Activated T-cell treated with anti-CD3 and anti-CD28 coated beads, Interleukin-2, amount 50 U/mL, for 72 hours (primary cell): ENCODE measurements at regions not wholly inside any gene's neighbourhood (a gene's known extent, or its start where the extent isn't known, plus 50 kb on each side); places are given as distances from the start of the nearest gene placed in this dataset.
"Not testable (repeated sequence)": the region's sequence is repeated elsewhere in the genome, so short reads cannot be mapped to it uniquely, and the experiment has no call there.

Source experiments
- ATAC-seq, 2 donors: fragments of 150-1000 bp; cut with Tn5 transposase; replicated peaks in 1 of 2; 2 replicates each; pipeline ENCODE4 v1.10.0; 2021; ENCODE audit warnings: moderate library complexity in 2 of 2, mild to moderate bottlenecking in 1 of 2
- DNase-seq, 2 donors: peaks; one replicate each; pipeline ENCODE4 v3.0.0; 2021 to 2022; ENCODE audit warnings: mixed read lengths in 1 of 2
- H3K27ac Mint-ChIP-seq: one replicate; pipeline ENCODE4 v1.8.0; 2022; ENCODE audit warnings: mild to moderate bottlenecking, moderate library complexity, mixed read lengths
- H3K27me3 Mint-ChIP-seq: one replicate; pipeline ENCODE4 v1.8.0; 2022; ENCODE audit warnings: low read depth, mixed read lengths
- H3K36me3 Mint-ChIP-seq, 2 donors: one replicate each; pipeline ENCODE4 v1.8.0; 2022; ENCODE audit warnings: mixed read lengths in 2 of 2, mild to moderate bottlenecking in 1 of 2; ENCODE audit not compliant: insufficient read depth in 2 of 2
- H3K4me1 Mint-ChIP-seq: one replicate; pipeline ENCODE4 v1.8.0; 2022; ENCODE audit warnings: low read depth, mixed read lengths
- H3K4me3 Mint-ChIP-seq, 2 donors: one replicate each; pipeline ENCODE4 v1.8.0; 2022; ENCODE audit warnings: mild to moderate bottlenecking in 2 of 2, mixed read lengths in 2 of 2, moderate library complexity in 2 of 2
- H3K9me3 Mint-ChIP-seq, 2 donors: one replicate each; pipeline ENCODE4 v1.8.0; 2022; ENCODE audit warnings: mixed read lengths in 2 of 2

DNA sequence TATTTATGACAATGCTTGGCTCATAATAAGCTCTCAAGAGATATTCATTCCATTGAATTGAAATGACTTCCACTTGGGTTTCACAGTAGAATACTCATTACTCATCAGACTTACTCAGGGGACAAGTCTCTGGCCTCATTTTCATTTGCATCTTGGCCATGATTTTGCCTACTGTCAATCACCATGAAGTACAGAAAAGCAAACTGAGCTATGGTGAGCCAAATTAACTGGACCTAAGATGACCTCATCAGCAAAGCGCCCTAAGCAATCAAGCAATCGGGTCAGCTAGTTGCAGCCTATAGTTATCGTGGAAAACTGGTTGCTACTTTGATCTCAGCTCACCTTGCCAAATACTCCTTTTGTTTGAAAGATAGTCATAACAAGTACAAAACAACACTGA is 494.7 kb upstream of the SLC35B3 start:
- H3K27ac Mint-ChIP-seq = no peak overlapping the region
- DNase-seq (no peak), ATAC-seq (no peak)
- no peaks in the 10 kb centered on the region for H3K36me3 Mint-ChIP-seq
- H3K9me3 Mint-ChIP-seq = no peaks in the 10 kb centered on the region
- H3K4me1 Mint-ChIP-seq = no peaks in the 10 kb centered on the region
- no peak overlapping the region for H3K4me3 Mint-ChIP-seq
- H3K27me3 Mint-ChIP-seq = no peaks in the 10 kb centered on the region

DNA sequence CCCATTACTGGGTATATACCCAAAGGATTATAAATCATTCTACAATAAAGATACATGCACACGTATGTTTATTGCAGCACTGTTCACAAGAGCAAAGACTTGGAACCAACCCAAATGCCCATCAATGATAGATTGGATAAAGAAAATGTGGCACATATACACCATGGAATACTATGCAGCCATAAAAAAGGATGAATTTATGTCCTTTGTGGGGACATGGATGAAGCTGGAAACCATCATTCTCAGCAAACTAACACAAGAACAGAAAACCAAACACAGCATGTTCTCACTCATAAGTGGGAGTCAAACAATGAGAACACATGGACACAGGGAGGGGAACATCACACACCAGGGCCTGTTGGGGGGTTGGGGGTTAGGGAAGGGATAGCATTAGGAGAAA is 484.9 kb upstream of the SLC35B3 start:
- H3K27me3 Mint-ChIP-seq, H3K27ac Mint-ChIP-seq, DNase-seq: not testable (repeated sequence)

DNA sequence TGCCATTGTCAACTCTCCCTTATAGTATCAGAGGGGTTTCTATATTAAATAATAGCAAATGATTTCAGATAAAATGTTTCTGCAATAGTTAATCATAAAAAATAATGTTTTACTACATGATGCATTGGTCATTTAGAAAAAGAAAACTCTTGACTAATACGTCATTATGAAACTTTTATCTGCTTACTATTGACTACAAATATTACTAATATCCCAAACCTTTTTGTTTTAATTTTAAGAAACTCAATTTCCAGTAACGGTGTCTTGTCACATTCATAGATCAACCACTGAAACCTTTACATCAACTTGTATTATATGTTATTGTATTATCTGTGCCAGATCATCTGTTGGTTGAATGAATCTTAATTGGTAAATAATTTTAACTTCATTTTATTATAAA is 482.9 kb upstream of the SLC35B3 start:
- H3K4me3 Mint-ChIP-seq = no peak overlapping the region
- no peak overlapping the region for H3K27ac Mint-ChIP-seq
- ATAC-seq (no peak), DNase-seq (no peak)
- no peaks in the 10 kb centered on the region for H3K4me1 Mint-ChIP-seq
- no peaks in the 10 kb centered on the region for H3K27me3 Mint-ChIP-seq
- peaks cover 2% of the 10 kb centered on the region in 2 donors for H3K9me3 Mint-ChIP-seq
- peaks cover 0 to 2% of the 10 kb centered on the region in 2 donors for H3K36me3 Mint-ChIP-seq

More for the DNA sequence above, 484.9 kb upstream of the SLC35B3 start:
- ATAC-seq, H3K4me1 Mint-ChIP-seq, H3K9me3 Mint-ChIP-seq, H3K36me3 Mint-ChIP-seq, H3K4me3 Mint-ChIP-seq: not testable (repeated sequence)

DNA sequence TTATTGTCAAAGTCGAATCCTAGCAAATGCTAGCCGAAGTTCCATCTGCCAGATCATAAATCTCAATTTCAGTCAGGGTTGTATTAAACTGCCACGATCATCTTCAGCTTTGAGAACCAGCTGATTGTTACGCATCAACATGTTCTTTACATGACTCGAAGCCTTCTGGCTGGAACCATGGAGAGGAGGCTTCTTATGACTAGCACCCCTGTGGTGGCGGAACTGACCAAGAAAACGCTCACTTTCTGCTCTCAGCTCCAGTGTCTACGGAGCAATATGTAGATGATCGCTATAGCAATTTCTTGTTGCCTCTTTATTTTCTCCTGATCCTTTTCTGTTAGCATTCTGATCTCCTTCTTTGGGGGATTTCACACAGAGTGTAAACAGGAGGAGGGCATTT is 479.4 kb upstream of the SLC35B3 start:
- H3K36me3 Mint-ChIP-seq = peaks cover 0 to 2% of the 10 kb centered on the region in 2 donors
- DNase-seq (no peak), ATAC-seq (no peak)
- no peak overlapping the region for H3K27ac Mint-ChIP-seq
- no peaks in the 10 kb centered on the region for H3K4me1 Mint-ChIP-seq
- peaks cover 4 to 7% of the 10 kb centered on the region in 2 donors for H3K9me3 Mint-ChIP-seq
- no peaks in the 10 kb centered on the region for H3K27me3 Mint-ChIP-seq
- no peak overlapping the region for H3K4me3 Mint-ChIP-seq

DNA sequence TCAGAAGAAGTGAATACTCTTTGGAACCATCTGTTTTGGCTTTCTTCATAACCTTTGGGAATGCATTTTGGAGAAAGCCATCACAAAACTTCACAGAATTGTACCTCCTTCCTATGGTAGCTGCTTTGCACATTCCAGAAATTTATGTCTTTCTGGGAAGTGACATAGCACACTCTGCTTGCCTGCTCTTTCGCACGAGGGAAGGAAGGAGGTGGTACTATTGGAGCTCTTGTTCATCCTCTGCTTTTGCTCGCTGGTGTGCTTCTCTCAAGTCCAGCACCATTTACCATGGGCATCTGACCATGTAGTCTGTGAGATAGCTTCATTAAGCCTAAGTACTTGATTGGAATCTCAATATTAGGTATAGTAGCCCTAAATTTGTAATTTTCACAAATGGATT is 473.3 kb upstream of the SLC35B3 start:
- Mint-ChIP-seq H3K4me1 (no peaks in the 10 kb centered on the region), H3K9me3 (peaks cover 3 to 5% of the 10 kb centered on the region in 2 donors), H3K4me3 (no peak overlapping the region), H3K27me3 (no peaks in the 10 kb centered on the region), H3K27ac (no peak overlapping the region), H3K36me3 (no peaks in the 10 kb centered on the region)
- DNase-seq (no peak), ATAC-seq (no peak)

DNA sequence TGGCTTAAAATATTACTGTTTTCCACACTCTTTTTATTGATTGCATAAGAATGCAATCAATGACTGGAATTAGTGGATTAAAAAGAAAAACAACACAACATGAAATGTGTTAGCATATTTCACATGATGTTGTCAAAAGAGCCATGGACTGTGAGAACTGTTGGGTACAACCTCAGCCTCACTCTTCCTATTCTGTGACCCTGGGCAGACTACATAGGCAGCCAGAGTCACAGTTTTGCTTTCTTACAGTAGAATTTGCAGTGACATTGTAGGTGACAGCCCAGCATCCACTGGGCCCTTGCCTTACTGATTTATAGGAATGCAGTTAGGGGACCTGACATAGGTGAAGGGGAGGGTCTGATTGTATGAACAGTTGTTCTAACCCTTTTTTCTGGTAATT is 471.4 kb upstream of the SLC35B3 start:
- Mint-ChIP-seq H3K9me3 (peaks cover 0 to 1% of the 10 kb centered on the region in 2 donors), H3K4me1 (no peaks in the 10 kb centered on the region), H3K36me3 (no peaks in the 10 kb centered on the region), H3K4me3 (no peak overlapping the region), H3K27me3 (no peaks in the 10 kb centered on the region), H3K27ac (no peak overlapping the region)
- no peak for ATAC-seq
- no peak for DNase-seq

DNA sequence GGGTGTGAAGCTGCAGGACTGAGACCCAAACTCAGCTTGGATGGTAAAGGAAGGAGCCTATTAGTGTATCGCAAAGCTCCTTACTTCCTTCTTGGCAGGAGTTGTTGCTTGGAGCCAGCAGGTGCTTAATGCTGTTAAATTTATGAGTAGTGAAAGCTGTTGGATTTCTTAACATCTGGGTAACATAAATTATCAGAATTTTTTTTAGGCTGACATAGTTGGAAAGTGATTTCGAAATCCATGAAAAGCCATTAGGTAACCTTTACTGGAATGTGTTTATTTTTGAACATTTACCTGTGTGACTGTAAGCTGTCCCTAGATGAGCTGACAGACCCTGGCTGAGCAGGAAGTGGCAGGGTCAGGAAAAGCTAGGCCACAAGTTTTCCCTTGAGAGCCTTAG is 470.4 kb upstream of the SLC35B3 start:
- Mint-ChIP-seq H3K4me1 (no peaks in the 10 kb centered on the region), H3K9me3 (peaks cover 0 to 1% of the 10 kb centered on the region in 2 donors), H3K27me3 (no peaks in the 10 kb centered on the region), H3K27ac (no peak overlapping the region), H3K36me3 (no peaks in the 10 kb centered on the region), H3K4me3 (no peak overlapping the region)
- no peak for DNase-seq
- ATAC-seq = no peak

DNA sequence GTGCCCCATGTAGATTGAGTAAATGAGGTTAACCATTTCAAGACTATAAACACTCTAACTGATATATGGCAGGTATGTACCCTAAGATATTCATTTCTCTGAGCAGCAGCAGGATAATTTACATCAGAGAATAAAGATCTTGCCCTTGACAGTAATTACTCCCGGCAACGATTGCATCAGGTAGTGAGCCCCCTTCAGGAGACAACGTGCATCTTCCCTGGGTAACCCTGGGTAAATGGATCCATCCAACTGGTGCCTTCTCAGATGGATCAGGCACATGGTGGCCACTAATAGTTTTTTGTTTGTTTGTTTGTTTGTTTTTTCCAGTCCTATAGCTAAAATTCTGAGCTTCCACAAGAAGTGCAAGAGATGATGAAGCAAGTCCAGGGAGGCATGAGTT is 469.4 kb upstream of the SLC35B3 start:
- H3K36me3 Mint-ChIP-seq = no peaks in the 10 kb centered on the region
- H3K27ac Mint-ChIP-seq = no peak overlapping the region
- DNase-seq (no peak), ATAC-seq (no peak)
- H3K4me3 Mint-ChIP-seq = no peak overlapping the region
- peaks cover 0 to 1% of the 10 kb centered on the region in 2 donors for H3K9me3 Mint-ChIP-seq
- no peaks in the 10 kb centered on the region for H3K27me3 Mint-ChIP-seq
- no peaks in the 10 kb centered on the region for H3K4me1 Mint-ChIP-seq

DNA sequence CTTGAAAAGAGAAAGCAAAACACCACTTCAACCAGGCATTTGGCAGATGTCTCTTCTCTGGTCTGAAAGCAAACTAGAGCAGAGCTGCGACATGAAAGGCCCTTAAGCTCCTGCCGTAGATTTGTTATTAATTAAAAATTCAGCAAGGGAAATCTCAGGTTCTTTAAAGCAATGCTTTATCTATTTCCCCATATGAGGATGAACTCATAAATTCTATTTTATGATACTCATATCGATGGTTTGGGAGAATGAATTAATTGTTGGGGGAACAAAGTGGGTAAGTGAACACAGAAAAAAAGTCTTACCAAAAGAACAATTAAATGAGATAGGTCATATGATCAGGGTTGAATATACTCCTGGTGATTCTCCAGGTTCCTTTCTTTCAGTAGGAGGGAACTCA is 464.7 kb upstream of the SLC35B3 start:
- no peak for DNase-seq
- Mint-ChIP-seq H3K27ac (no peak overlapping the region), H3K4me1 (no peaks in the 10 kb centered on the region), H3K9me3 (peaks cover 0 to 1% of the 10 kb centered on the region in 2 donors), H3K4me3 (no peak overlapping the region), H3K27me3 (no peaks in the 10 kb centered on the region), H3K36me3 (no peaks in the 10 kb centered on the region)
- no peak for ATAC-seq

DNA sequence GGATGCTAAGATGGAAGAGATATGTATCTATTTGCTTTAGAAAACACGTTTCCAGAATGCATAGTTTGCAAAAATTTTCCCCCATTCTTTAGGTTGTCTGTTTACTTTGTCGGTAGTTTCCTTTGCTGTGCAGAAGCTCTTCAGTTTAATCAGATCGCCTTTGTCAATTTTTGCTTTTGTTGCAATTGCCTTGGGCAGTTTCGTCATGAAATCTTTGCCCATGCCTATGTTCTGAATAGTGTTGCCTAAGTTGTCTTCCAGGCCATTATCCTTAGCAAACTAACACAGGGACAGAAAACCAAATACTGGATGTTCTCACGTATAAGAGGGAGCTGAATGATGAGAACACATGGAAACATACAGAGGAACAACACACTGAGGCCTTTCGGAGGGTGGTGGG is 454.2 kb upstream of the SLC35B3 start:
- Mint-ChIP-seq H3K4me3 (no peak overlapping the region), H3K9me3 (peaks cover 0 to 2% of the 10 kb centered on the region in 2 donors), H3K27ac (no peak overlapping the region), H3K36me3 (no peaks in the 10 kb centered on the region), H3K27me3 (no peaks in the 10 kb centered on the region), H3K4me1 (no peaks in the 10 kb centered on the region)
- DNase-seq (no peak), ATAC-seq (no peak)

DNA sequence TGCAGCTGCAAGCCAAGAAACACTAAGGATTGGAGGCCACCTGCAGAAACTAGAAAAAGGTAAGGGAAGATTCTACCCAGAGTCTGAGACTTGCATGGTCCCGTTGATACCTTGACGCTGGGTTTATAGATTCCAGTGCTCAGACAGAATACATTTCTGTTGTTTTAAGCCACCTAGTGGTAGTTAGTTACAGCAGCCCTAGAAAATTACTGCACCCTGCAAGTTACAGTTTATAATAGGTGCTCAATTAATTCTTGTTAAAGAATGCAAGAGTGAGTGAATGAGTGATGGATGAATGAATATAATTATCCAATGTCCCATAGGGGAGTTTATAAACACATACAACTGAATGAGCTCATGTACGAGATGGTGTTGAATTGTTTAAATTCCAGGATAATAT is 453.1 kb upstream of the SLC35B3 start:
- no peak for ATAC-seq
- H3K36me3 Mint-ChIP-seq = no peaks in the 10 kb centered on the region
- DNase-seq = no peak

DNA sequence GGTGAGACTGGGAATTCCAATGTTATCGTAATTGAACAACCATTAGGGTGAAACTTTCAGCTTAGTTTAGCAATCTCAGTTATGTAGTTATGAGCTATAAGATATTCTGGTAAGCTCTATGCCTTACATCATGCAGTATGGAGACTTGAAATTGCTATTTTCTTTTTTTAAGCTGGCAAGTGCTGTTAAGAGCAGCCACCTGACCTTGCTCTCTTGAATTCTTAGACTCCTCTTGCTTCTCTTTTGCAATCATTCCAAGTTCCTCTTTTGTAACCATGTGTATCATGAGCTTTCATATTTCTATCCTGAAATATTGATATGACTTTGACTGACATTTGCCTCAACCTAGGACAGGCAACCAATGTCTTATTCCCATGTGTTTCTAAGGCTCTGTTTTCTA is 446.3 kb upstream of the SLC35B3 start:
- no peaks in the 10 kb centered on the region for H3K36me3 Mint-ChIP-seq
- H3K9me3 Mint-ChIP-seq = peaks cover 0 to 7% of the 10 kb centered on the region in 2 donors
- ATAC-seq = no peak
- no peaks in the 10 kb centered on the region for H3K27me3 Mint-ChIP-seq
- no peak overlapping the region for H3K27ac Mint-ChIP-seq
- DNase-seq = no peak
- H3K4me3 Mint-ChIP-seq = no peak overlapping the region
- no peaks in the 10 kb centered on the region for H3K4me1 Mint-ChIP-seq

More for the DNA sequence above, 453.1 kb upstream of the SLC35B3 start:
- Mint-ChIP-seq H3K27ac (no peak overlapping the region), H3K4me3 (no peak overlapping the region), H3K4me1 (no peaks in the 10 kb centered on the region), H3K9me3 (peaks cover 0 to 3% of the 10 kb centered on the region in 2 donors), H3K27me3 (no peaks in the 10 kb centered on the region)

DNA sequence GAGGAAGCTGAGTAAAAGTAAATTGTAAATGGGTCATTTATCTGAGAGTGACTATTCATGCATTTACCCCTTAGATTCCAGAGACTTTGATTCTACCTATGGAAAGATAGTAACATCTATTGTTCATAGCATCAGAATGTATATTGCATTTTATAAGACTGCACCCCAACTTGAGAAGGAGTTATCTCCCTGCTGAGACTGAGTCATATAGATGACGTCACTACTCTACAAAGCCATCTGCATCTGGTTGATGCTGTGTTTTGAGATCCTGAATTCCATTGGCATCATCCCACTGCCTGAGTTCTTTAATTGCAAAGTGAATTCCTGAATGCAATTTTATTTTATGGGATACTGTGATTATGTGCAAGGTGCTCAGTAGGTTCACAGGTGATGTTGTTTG is 444.0 kb upstream of the SLC35B3 start:
- peaks cover 0 to 6% of the 10 kb centered on the region in 2 donors for H3K9me3 Mint-ChIP-seq
- no peaks in the 10 kb centered on the region for H3K36me3 Mint-ChIP-seq
- ATAC-seq (no peak), DNase-seq (no peak)
- no peaks in the 10 kb centered on the region for H3K4me1 Mint-ChIP-seq
- no peak overlapping the region for H3K4me3 Mint-ChIP-seq
- H3K27me3 Mint-ChIP-seq = no peaks in the 10 kb centered on the region
- no peak overlapping the region for H3K27ac Mint-ChIP-seq

DNA sequence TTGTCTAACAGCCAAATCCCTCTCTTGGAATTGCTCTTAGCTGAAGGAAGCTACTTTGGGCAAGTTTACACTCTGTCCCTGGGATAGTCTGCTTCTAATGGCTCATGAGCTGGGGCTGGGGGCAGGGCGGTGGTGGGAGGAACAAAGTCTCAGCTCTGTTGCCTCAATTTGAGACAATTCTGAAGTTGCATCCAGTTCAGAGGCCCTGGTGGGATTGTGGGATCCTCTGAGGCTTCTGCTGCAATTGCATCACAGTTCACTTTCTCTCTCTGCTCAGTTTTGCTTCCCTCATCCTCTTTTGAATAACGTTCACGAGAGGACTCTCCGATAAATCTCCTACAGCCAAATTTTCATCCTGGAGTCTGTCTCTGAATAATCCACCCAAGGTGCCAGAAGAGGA is 440.6 kb upstream of the SLC35B3 start:
- no peak for DNase-seq
- H3K4me3 Mint-ChIP-seq = no peak overlapping the region
- no peaks in the 10 kb centered on the region for H3K4me1 Mint-ChIP-seq
- no peaks in the 10 kb centered on the region for H3K36me3 Mint-ChIP-seq
- H3K9me3 Mint-ChIP-seq = peaks cover 0 to 5% of the 10 kb centered on the region in 2 donors
- no peak overlapping the region for H3K27ac Mint-ChIP-seq
- H3K27me3 Mint-ChIP-seq = no peaks in the 10 kb centered on the region
- ATAC-seq = no peak
